ENCODE measurements at regions not wholly inside any gene's neighbourhood (a gene's known extent, or its start where the extent isn't known, plus 50 kb on each side); places are given as distances from the start of the nearest gene placed in this dataset.

GRCh38 chr10:113297226-113297625 lies 255.6 kb upstream of the HABP2 start:
- TF ChIP-seq POLR2AphosphoS5 (IDR thresholded peaks at IDR 0.05; ENCODE audit: low read depth, low read length) (no peak), EZH2phosphoT487 (IDR thresholded peaks at IDR 0.05; ENCODE audit: borderline replicate concordance, low read depth) (no peak), CTCF (IDR thresholded peaks at IDR 0.05) (no peak), GABPA (IDR thresholded peaks at IDR 0.05; ENCODE audit: low read depth) (no peak)
